HCT116 (cell line): ENCODE measurements at regions not wholly inside any gene's neighbourhood (a gene's known extent, or its start where the extent isn't known, plus 50 kb on each side); places are given as distances from the start of the nearest gene placed in this dataset.

ENCODE experiments used
- ATAC-seq: fragments of 200-7000 bp; cut with Tn5 transposase; 2 replicates; pipeline ENCODE4 v1.9.1; 2020; ENCODE audit warnings: mild to moderate bottlenecking, moderate library complexity
- BruUV-seq: library from RNA; stranded (reverse); fragments of 400-500 nt; replicated peaks from 2 replicates; lab custom pipeline; 2021; lab: Mats Ljungman, UMichigan
- CTCF ChIA-PET: fragments of 300-600 bp; sonication (Branson Sonifier 250); formaldehyde crosslinking; loops from one replicate; lab custom pipeline; 2021; ENCODE audit warnings: antibody characterized with exemption; lab: Charles Lee
- POLR2A ChIA-PET: fragments of 300-600, 350-600 bp; sonication (Branson Sonifier 250); formaldehyde crosslinking; loops from one replicate; lab custom pipeline; 2021; ENCODE audit warnings: antibody characterized with exemption; lab: Charles Lee
- RAD21 ChIA-PET, 2 experiments: fragments of 300-600 bp; sonication (Branson Sonifier 250); formaldehyde crosslinking; loops; one replicate each; lab custom pipeline; 2023; ENCODE audit warnings: low total read pairs in 2 of 2; ENCODE audit not compliant: uncharacterized antibody in 2 of 2, unreplicated experiment in 2 of 2, low non-redundant PET in 1 of 2; lab: Charles Lee
- DNase-seq: peaks from one replicate; pipeline ENCODE4 v3.0.0-alpha.2; 2010; ENCODE audit warnings: low read depth, low spot score
- H2AFZ ChIP-seq: fragments of 200-600 bp; shearing (Covaris generic), sonication (generic); 2 replicates; pipeline ENCODE4 v1.6.1; 2017; ENCODE audit warnings: low read depth, mixed run types, mixed read lengths, antibody characterized with exemption, low read length; ENCODE audit not compliant: poor library complexity, severe bottlenecking
- H3K27ac ChIP-seq: 2 replicates; pipeline ENCODE4 v1.5.1; 2012; ENCODE audit warnings: low read depth, low read length
- H3K27me3 ChIP-seq: fragments of 200-600 bp; sonication (generic); 2 replicates; pipeline ENCODE4 v1.6.1; 2016; ENCODE audit warnings: mixed run types, low read length, mixed read lengths; ENCODE audit not compliant: insufficient read depth
- H3K36me3 ChIP-seq, 2 experiments: fragments of 200-500 bp in 1 of 2; fragments of 200-600 bp in 1 of 2; sonication (Bioruptor generic) in 1 of 2; sonication (generic) in 1 of 2; 2 replicates each; pipeline versions ENCODE4 v1.5.1 to v1.6.1; 2014 to 2016; ENCODE audit warnings: low read length in 2 of 2, inconsistent platforms in 1 of 2, mixed read lengths in 1 of 2, mixed run types in 1 of 2; ENCODE audit not compliant: insufficient read depth in 2 of 2, control insufficient read depth in 1 of 2
- H3K4me1 ChIP-seq, 2 experiments: fragments of 200-600 bp in 1 of 2; sonication (generic) in 1 of 2; 2 replicates each; pipeline versions ENCODE4 v1.5.1 to v1.6.1; 2012 to 2017; ENCODE audit warnings: low read length in 2 of 2, inconsistent platforms in 1 of 2, mild to moderate bottlenecking in 1 of 2, mixed read lengths in 1 of 2, mixed run types in 1 of 2, moderate library complexity in 1 of 2; ENCODE audit not compliant: insufficient read depth in 2 of 2, control insufficient read depth in 1 of 2
- H3K4me2 ChIP-seq: fragments of 200-600 bp; sonication (generic); 2 replicates; pipeline ENCODE4 v1.6.1; 2017; ENCODE audit warnings: mixed run types, low read length, mixed read lengths
- H3K4me3 ChIP-seq, 2 experiments: fragments of 200-600 bp in 1 of 2; sonication (generic) in 1 of 2; replicated peaks in 1 of 2; 2 replicates each; pipeline ENCODE4 v1.5.1; 2011 to 2016; ENCODE audit warnings: low read length in 2 of 2, control low read depth in 1 of 2, low read depth in 1 of 2, mild to moderate bottlenecking in 1 of 2, mixed read lengths in 1 of 2, mixed run types in 1 of 2
- H3K79me2 ChIP-seq: fragments of 200-600 bp; sonication (generic); 2 replicates; pipeline ENCODE4 v1.6.1; 2017; ENCODE audit warnings: mild to moderate bottlenecking, mixed run types, low read length, moderate library complexity, mixed read lengths; ENCODE audit not compliant: insufficient read depth
- H3K9ac ChIP-seq: fragments of 200-600 bp; sonication (generic); 2 replicates; pipeline ENCODE4 v1.6.1; 2016; ENCODE audit warnings: low read length, mixed read lengths
- H3K9me2 ChIP-seq: fragments of 200-600 bp; sonication (generic), shearing (Covaris generic); 2 replicates; pipeline ENCODE4 v1.6.1; 2017; ENCODE audit warnings: mixed run types, mild to moderate bottlenecking, moderate library complexity; ENCODE audit not compliant: insufficient read depth
- H3K9me3 ChIP-seq, 2 experiments: fragments of 200-500 bp in 1 of 2; fragments of 200-600 bp in 1 of 2; sonication (Bioruptor generic) in 1 of 2; sonication (generic) in 1 of 2; 2 replicates each; pipeline ENCODE4 v1.6.1; 2014 to 2017; ENCODE audit warnings: low read length in 2 of 2, mixed read lengths in 2 of 2, inconsistent platforms in 1 of 2, low read depth in 1 of 2, mild to moderate bottlenecking in 1 of 2, mixed run types in 1 of 2, moderate library complexity in 1 of 2; ENCODE audit not compliant: control insufficient read depth in 1 of 2, insufficient read depth in 1 of 2
- H4K20me1 ChIP-seq: fragments of 200-600 bp; sonication (generic), shearing (Covaris generic); 2 replicates; pipeline ENCODE4 v1.6.1; 2017; ENCODE audit warnings: mixed run types, mild to moderate bottlenecking, moderate library complexity; ENCODE audit not compliant: insufficient read depth
- ATF3 ChIP-seq: IDR thresholded peaks from 2 replicates; pipeline ENCODE4 v1.6.1; 2012
- EZH2 ChIP-seq: fragments of 200-600 bp; sonication (generic); IDR thresholded peaks from 2 replicates; pipeline ENCODE4 v1.6.1; 2017; ENCODE audit warnings: antibody characterized with exemption, mixed run types
- EZH2phosphoT487 ChIP-seq: fragments of 200-600 bp; IDR thresholded peaks from 2 replicates; pipeline ENCODE4 v1.6.1; 2018; ENCODE audit warnings: antibody characterized with exemption, borderline replicate concordance
- FOSL1 ChIP-seq: IDR thresholded peaks from 2 replicates; pipeline ENCODE4 v1.6.1; 2012; ENCODE audit warnings: low read depth
- JUND ChIP-seq: IDR thresholded peaks from 2 replicates; pipeline ENCODE4 v1.6.1; 2012
- POLR2A ChIP-seq: IDR thresholded peaks from 2 replicates; pipeline ENCODE4 v1.7.0; 2011; ENCODE audit warnings: borderline replicate concordance; ENCODE audit not compliant: insufficient read depth, insufficient read length; ENCODE audit errors: extremely low read depth
- POLR2AphosphoS5 ChIP-seq: IDR thresholded peaks from 2 replicates; pipeline ENCODE4 v1.6.1; 2011; ENCODE audit warnings: mild to moderate bottlenecking, low read depth, low read length, moderate library complexity
- RAD21 ChIP-seq: IDR thresholded peaks from 2 replicates; pipeline ENCODE4 v1.6.1; 2012; ENCODE audit warnings: low read depth, mild to moderate bottlenecking
- REST ChIP-seq: IDR thresholded peaks from 2 replicates; pipeline ENCODE4 v1.6.1; 2012; ENCODE audit warnings: low read depth
- SIN3A ChIP-seq: IDR thresholded peaks from 2 replicates; pipeline ENCODE4 v1.6.1; 2012; ENCODE audit warnings: low read depth
- SP1 ChIP-seq: IDR thresholded peaks from 2 replicates; pipeline ENCODE4 v1.6.1; 2012; ENCODE audit warnings: low read depth
- TCF7L2 ChIP-seq: IDR thresholded peaks from 2 replicates; pipeline ENCODE4 v1.7.0; 2011; ENCODE audit warnings: borderline replicate concordance, inconsistent platforms; ENCODE audit not compliant: insufficient read depth, insufficient read length; ENCODE audit errors: extremely low read depth
- YY1 ChIP-seq: IDR thresholded peaks from 2 replicates; pipeline ENCODE4 v1.6.1; 2011; ENCODE audit warnings: low read length, low read depth, moderate library complexity, mild to moderate bottlenecking; ENCODE audit not compliant: insufficient replicate concordance; ENCODE audit errors: extremely low read depth
- ZFX ChIP-seq: fragments of 450-650 bp; IDR thresholded peaks from 2 replicates; pipeline ENCODE4 v1.6.1; 2017
- ZNF274 ChIP-seq: fragments of 200-500 bp; sonication (Bioruptor generic); IDR thresholded peaks from 2 replicates; pipeline ENCODE4 v1.6.1; 2014; ENCODE audit warnings: mild to moderate bottlenecking, low read depth, low read length, inconsistent platforms
- intact Hi-C: fragments of 100-400 bp; cut with micrococcal nuclease; formaldehyde crosslinking; loops from 2 replicates; pipeline ENCODE4 v1.10.0; 2022
- TF ChIP-seq, protein P1 (sequence below): IDR thresholded peaks from 2 replicates; pipeline ENCODE4 v1.6.1; 2011; ENCODE audit warnings: mild to moderate bottlenecking, low read length, moderate library complexity; ENCODE audit not compliant: insufficient replicate concordance; ENCODE audit errors: extremely low read depth
- TF ChIP-seq, protein P2 (sequence below): IDR thresholded peaks from 2 replicates; pipeline ENCODE4 v1.6.1; 2012

DNA sequence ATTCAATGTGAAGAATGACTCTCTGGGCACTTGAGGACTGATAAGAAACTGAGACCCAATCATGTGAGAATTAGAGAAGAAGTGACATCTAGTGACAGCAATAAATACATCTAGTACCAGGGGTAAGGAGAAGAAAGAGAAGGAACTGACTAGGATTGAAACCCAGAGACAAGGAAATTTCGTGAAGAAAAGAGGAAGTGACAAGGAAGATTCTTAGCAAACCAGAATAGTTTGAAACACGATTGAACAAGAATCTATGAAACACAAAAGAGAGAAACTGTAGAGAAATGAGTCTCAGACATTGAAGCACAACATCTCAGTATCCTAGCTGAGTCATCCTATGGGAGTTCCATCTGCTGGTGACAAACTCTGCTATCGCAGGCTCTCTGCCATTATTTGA is 571.9 kb upstream of the PKDCC start:
- no peaks in the 10 kb centered on the region for H4K20me1 ChIP-seq
- no peak for DNase-seq
- RAD21 ChIA-PET: no interaction called here
- no peak overlapping the region for H3K4me3 ChIP-seq
- POLR2A ChIA-PET: no interaction called here
- no peak overlapping the region for H3K27ac ChIP-seq
- H3K9me2 ChIP-seq: no peaks in the 10 kb centered on the region
- TF ChIP-seq POLR2AphosphoS5 (no peak), SP1 (no peak), YY1 (no peak)
- TF ChIP-seq, all 23 proteins: peak for 0
- intact Hi-C loops: no loop called here
- Histone ChIP-seq H3K4me2 (no peak overlapping the region), H3K79me2 (no peaks in the 10 kb centered on the region), H3K27me3 (no peaks in the 10 kb centered on the region), H3K4me1 (no peaks in the 10 kb centered on the region), H3K9me3 (no peaks in the 10 kb centered on the region), H3K36me3 (no peaks in the 10 kb centered on the region), H3K9ac (no peak overlapping the region), H2AFZ (no peak overlapping the region)
- BruUV-seq: no TSS peak
- ATAC-seq: no peak
- CTCF ChIA-PET: no interaction called here

- no peaks in the 10 kb centered on the region for H3K36me3 ChIP-seq
- DNase-seq (no peak), ATAC-seq (no peak)
- H3K27ac ChIP-seq: no peak overlapping the region
- H3K9me3 ChIP-seq: 0 out of 4 replicates have a peak, but pooled peaks cover 0 to 3% of the 10 kb centered on the region in 2 experiments
- RAD21 ChIA-PET: no interaction called here
- CTCF ChIA-PET: no interaction called here
- no peaks in the 10 kb centered on the region for H3K9me2 ChIP-seq
- POLR2A ChIA-PET: no interaction called here
- no peaks in the 10 kb centered on the region for H3K79me2 ChIP-seq
- no peaks in the 10 kb centered on the region for H3K4me1 ChIP-seq
- H2AFZ ChIP-seq: no peak overlapping the region
- BruUV-seq: no TSS peak
- H3K9ac ChIP-seq: no peak overlapping the region
- H3K4me2 ChIP-seq: no peak overlapping the region
- intact Hi-C loops: no loop called here
- no peak overlapping the region for H3K4me3 ChIP-seq
- no peaks in the 10 kb centered on the region for H3K27me3 ChIP-seq
- no peaks in the 10 kb centered on the region for H4K20me1 ChIP-seq
- no peak for TF ChIP-seq FOSL1
- TF ChIP-seq POLR2A: no peak
- TF ChIP-seq RAD21: no peak
- no peak for TF ChIP-seq TCF7L2
- TF ChIP-seq ZNF274: no peak
- TF ChIP-seq, protein P1, sequence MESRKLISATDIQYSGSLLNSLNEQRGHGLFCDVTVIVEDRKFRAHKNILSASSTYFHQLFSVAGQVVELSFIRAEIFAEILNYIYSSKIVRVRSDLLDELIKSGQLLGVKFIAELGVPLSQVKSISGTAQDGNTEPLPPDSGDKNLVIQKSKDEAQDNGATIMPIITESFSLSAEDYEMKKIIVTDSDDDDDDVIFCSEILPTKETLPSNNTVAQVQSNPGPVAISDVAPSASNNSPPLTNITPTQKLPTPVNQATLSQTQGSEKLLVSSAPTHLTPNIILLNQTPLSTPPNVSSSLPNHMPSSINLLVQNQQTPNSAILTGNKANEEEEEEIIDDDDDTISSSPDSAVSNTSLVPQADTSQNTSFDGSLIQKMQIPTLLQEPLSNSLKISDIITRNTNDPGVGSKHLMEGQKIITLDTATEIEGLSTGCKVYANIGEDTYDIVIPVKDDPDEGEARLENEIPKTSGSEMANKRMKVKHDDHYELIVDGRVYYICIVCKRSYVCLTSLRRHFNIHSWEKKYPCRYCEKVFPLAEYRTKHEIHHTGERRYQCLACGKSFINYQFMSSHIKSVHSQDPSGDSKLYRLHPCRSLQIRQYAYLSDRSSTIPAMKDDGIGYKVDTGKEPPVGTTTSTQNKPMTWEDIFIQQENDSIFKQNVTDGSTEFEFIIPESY: no peak
- TF ChIP-seq SIN3A: no peak
- no peak for TF ChIP-seq EZH2phosphoT487
- TF ChIP-seq REST: no peak
- no peak for TF ChIP-seq POLR2AphosphoS5
- TF ChIP-seq, protein P2, sequence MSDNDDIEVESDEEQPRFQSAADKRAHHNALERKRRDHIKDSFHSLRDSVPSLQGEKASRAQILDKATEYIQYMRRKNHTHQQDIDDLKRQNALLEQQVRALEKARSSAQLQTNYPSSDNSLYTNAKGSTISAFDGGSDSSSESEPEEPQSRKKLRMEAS: no peak
- no peak for TF ChIP-seq ATF3
- TF ChIP-seq JUND: no peak
- TF ChIP-seq EZH2: no peak
- no peak for TF ChIP-seq ZFX
Observed at GRCh38 chr2:41482659-41483058, 565.2 kb upstream of the PKDCC start.
